HFFc6 (cell line): ENCODE measurements at regions not wholly inside any gene's neighbourhood (a gene's known extent, or its start where the extent isn't known, plus 50 kb on each side); places are given as distances from the start of the nearest gene placed in this dataset.

Experiments
- DNase-seq: peaks from one replicate; pipeline ENCODE4 v3.0.0-alpha.2; 2018
- H3K27ac Mint-ChIP-seq: 2 replicates; pipeline ENCODE4 v1.8.0; 2020; ENCODE audit warnings: mild to moderate bottlenecking, mixed read lengths
- H3K27me3 Mint-ChIP-seq: 2 replicates; pipeline ENCODE4 v1.8.0; 2021; ENCODE audit warnings: mild to moderate bottlenecking, moderate library complexity, mixed read lengths; ENCODE audit not compliant: insufficient read depth
- H3K36me3 Mint-ChIP-seq: 2 replicates; pipeline ENCODE4 v1.8.0; 2021; ENCODE audit warnings: low read depth, mixed read lengths
- H3K4me1 Mint-ChIP-seq: 2 replicates; pipeline ENCODE4 v1.8.0; 2020; ENCODE audit warnings: low read depth, mixed read lengths
- H3K4me3 Mint-ChIP-seq: 2 replicates; pipeline ENCODE4 v1.8.0; 2020; ENCODE audit warnings: mild to moderate bottlenecking, moderate library complexity, mixed read lengths
- H3K9me3 Mint-ChIP-seq: 2 replicates; pipeline ENCODE4 v1.8.0; 2020; ENCODE audit warnings: mild to moderate bottlenecking, mixed read lengths
- CTCF ChIP-seq: fragments of 200-600 bp; sonication (generic); IDR thresholded peaks from 2 replicates; pipeline ENCODE4 v1.5.0; 2021; ENCODE audit warnings: antibody characterized with exemption, mild to moderate bottlenecking

- H3K27me3 Mint-ChIP-seq: no peaks in the 10 kb centered on the region
These were observed 455.6 kb downstream of the INHBA start for GRCh38 chr7:41247143-41247865.

GRCh38 chr7:41245916-41246315 lies 457.0 kb downstream of the INHBA start:
- no peaks in the 10 kb centered on the region; the same call in 1 of the 2 replicates for H3K9me3 Mint-ChIP-seq
- H3K4me1 Mint-ChIP-seq: peaks cover 15% of the 10 kb centered on the region
- DNase-seq: no peak
- no peak overlapping the region for H3K27ac Mint-ChIP-seq
- peaks cover 8% of the 10 kb centered on the region for H3K36me3 Mint-ChIP-seq
- no peaks in the 10 kb centered on the region for H3K27me3 Mint-ChIP-seq
- H3K4me3 Mint-ChIP-seq: no peak overlapping the region
- no peak for TF ChIP-seq CTCF

More at GRCh38 chr7:41247143-41247865, 455.6 kb downstream of the INHBA start:
- H3K9me3 Mint-ChIP-seq: no peaks in the 10 kb centered on the region; the same call in 1 of the 2 replicates
- no peak for TF ChIP-seq CTCF
- H3K27ac Mint-ChIP-seq: no peak overlapping the region
- H3K4me1 Mint-ChIP-seq: peaks cover 15% of the 10 kb centered on the region
- no peak overlapping the region for H3K4me3 Mint-ChIP-seq
- H3K36me3 Mint-ChIP-seq: peaks cover 9% of the 10 kb centered on the region
- no peak for DNase-seq

- TF ChIP-seq CTCF: no peak
- H3K4me1 Mint-ChIP-seq: peaks cover 31% of the 10 kb centered on the region
- no peaks in the 10 kb centered on the region for H3K36me3 Mint-ChIP-seq
- H3K4me3 Mint-ChIP-seq: no peak overlapping the region
- H3K27me3 Mint-ChIP-seq: no peaks in the 10 kb centered on the region; the same call in 1 of the 2 replicates
- DNase-seq: peak; percentile 40
- no peak overlapping the region for H3K27ac Mint-ChIP-seq
- H3K9me3 Mint-ChIP-seq: no peaks in the 10 kb centered on the region
These were observed 458.6 kb downstream of the INHBA start for GRCh38 chr7:41244246-41244645.

- Mint-ChIP-seq H3K36me3 (no peaks in the 10 kb centered on the region), H3K4me1 (peaks cover 44% of the 10 kb centered on the region), H3K27ac (no peak overlapping the region), H3K4me3 (no peak overlapping the region), H3K27me3 (no peaks in the 10 kb centered on the region; the same call in 1 of the 2 replicates), H3K9me3 (no peaks in the 10 kb centered on the region)
- TF ChIP-seq CTCF: peak; percentile 33; the same call in 1 of the 2 replicates
- no peak for DNase-seq
These were observed 461.2 kb downstream of the INHBA start for GRCh38 chr7:41241641-41242040.

GRCh38 chr7:41239596-41239995 lies 463.3 kb downstream of the INHBA start:
- peaks cover 51% of the 10 kb centered on the region for H3K4me1 Mint-ChIP-seq
- no peak for TF ChIP-seq CTCF
- no peaks in the 10 kb centered on the region; the same call in 1 of the 2 replicates for H3K27me3 Mint-ChIP-seq
- peak overlapping the region; percentile 49 for H3K27ac Mint-ChIP-seq
- no peaks in the 10 kb centered on the region for H3K9me3 Mint-ChIP-seq
- no peaks in the 10 kb centered on the region for H3K36me3 Mint-ChIP-seq
- DNase-seq: no peak
- no peak overlapping the region for H3K4me3 Mint-ChIP-seq
